Neural progenitor cell (in vitro differentiated cells): ENCODE measurements at regions not wholly inside any gene's neighbourhood (a gene's known extent, or its start where the extent isn't known, plus 50 kb on each side); places are given as distances from the start of the nearest gene placed in this dataset.

Source experiments
- DNase-seq: peaks from one replicate; pipeline ENCODE4 v3.0.0-alpha.2; 2016; ENCODE audit warnings: low spot score
- H2AFZ ChIP-seq: fragments of 200-600 bp; sonication (generic); replicated peaks from 2 replicates; pipeline ENCODE4 v1.6.1; 2016; ENCODE audit warnings: antibody characterized with exemption
- H3F3A ChIP-seq: fragments of 200-600 bp; sonication (generic); 2 replicates; pipeline ENCODE4 v1.6.1; 2016; ENCODE audit warnings: antibody characterized with exemption, low read depth
- H3K27ac ChIP-seq: fragments of 200-600 bp; sonication (generic); 2 replicates; pipeline ENCODE4 v1.5.1; 2016; ENCODE audit warnings: mild to moderate bottlenecking
- H3K27me3 ChIP-seq: fragments of 200-600 bp; sonication (generic); 2 replicates; pipeline ENCODE4 v1.6.1; 2016; ENCODE audit warnings: mild to moderate bottlenecking, moderate library complexity
- H3K36me3 ChIP-seq: fragments of 200-600 bp; sonication (generic); 2 replicates; pipeline ENCODE4 v1.5.1; 2016
- H3K4me1 ChIP-seq: fragments of 200-600 bp; sonication (generic); 2 replicates; pipeline ENCODE4 v1.6.1; 2016; ENCODE audit warnings: mixed run types
- H3K4me2 ChIP-seq: fragments of 200-600 bp; sonication (generic); 2 replicates; pipeline ENCODE4 v1.6.1; 2016
- H3K4me3 ChIP-seq: fragments of 200-600 bp; sonication (generic); 2 replicates; pipeline ENCODE4 v1.5.1; 2016
- H3K79me2 ChIP-seq: fragments of 200-600 bp; sonication (generic); 2 replicates; pipeline ENCODE4 v1.6.1; 2016; ENCODE audit warnings: low read depth
- H3K9ac ChIP-seq: fragments of 200-600 bp; sonication (generic); 2 replicates; pipeline ENCODE4 v1.6.1; 2016
- H3K9me3 ChIP-seq: fragments of 200-600 bp; sonication (generic); 2 replicates; pipeline ENCODE4 v1.5.1; 2016; ENCODE audit warnings: low read depth
- H4K20me1 ChIP-seq: fragments of 200-600 bp; sonication (generic); 2 replicates; pipeline ENCODE4 v1.6.1; 2016; ENCODE audit warnings: low read depth
- H3K27ac Mint-ChIP-seq: 3 replicates; pipeline ENCODE4 v1.8.0; 2021; ENCODE audit warnings: mixed read lengths
- H3K27me3 Mint-ChIP-seq: 2 replicates; pipeline ENCODE4 v1.8.0; 2022; ENCODE audit warnings: low read depth, mild to moderate bottlenecking, inconsistent platforms, moderate library complexity, mixed read lengths; ENCODE audit not compliant: insufficient read depth
- H3K36me3 Mint-ChIP-seq: 3 replicates; pipeline ENCODE4 v1.8.0; 2021; ENCODE audit warnings: mixed read lengths
- H3K4me1 Mint-ChIP-seq: 3 replicates; pipeline ENCODE4 v1.8.0; 2021; ENCODE audit warnings: mixed read lengths
- H3K4me3 Mint-ChIP-seq: 3 replicates; pipeline ENCODE4 v1.8.0; 2021; ENCODE audit warnings: mild to moderate bottlenecking, moderate library complexity, mixed read lengths
- H3K9me3 Mint-ChIP-seq: 3 replicates; pipeline ENCODE4 v1.8.0; 2020; ENCODE audit warnings: mixed read lengths
- CTCF ChIP-seq: fragments of 200-600 bp; sonication (generic); IDR thresholded peaks from 2 replicates; pipeline ENCODE4 v1.5.1; 2017; ENCODE audit warnings: antibody characterized with exemption, mild to moderate bottlenecking
- EZH2 ChIP-seq: fragments of 200-600 bp; sonication (generic); IDR thresholded peaks from 2 replicates; pipeline ENCODE4 v1.6.1; 2017; ENCODE audit warnings: antibody characterized with exemption, mild to moderate bottlenecking, moderate library complexity
- EZH2phosphoT487 ChIP-seq: fragments of 200-600 bp; sonication (generic); IDR thresholded peaks from 2 replicates; pipeline ENCODE4 v1.6.1; 2017; ENCODE audit warnings: antibody characterized with exemption

DNA sequence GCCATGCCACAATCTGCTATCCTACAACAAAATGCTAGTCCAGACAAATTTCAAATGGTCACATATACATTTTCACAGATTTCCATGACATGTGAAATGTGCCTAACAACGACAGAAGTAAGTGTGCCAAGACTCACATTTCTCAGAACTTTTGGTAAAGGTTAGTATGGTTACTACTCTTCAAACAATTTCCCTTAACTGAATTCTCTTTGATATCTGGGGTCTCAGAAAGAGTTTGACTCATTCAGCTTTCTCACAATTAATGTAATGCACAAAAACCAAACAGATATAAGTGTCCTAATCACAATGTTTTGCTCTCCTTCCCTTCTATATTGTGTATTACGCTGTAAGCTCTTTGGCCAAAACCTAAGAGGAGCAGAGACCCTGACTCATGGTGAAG, 122.4 kb upstream of the LEF1 start:
- H3K4me3 ChIP-seq: no peak overlapping the region
- TF ChIP-seq EZH2: no peak
- TF ChIP-seq EZH2phosphoT487: no peak
- no peak for TF ChIP-seq CTCF
- Mint-ChIP-seq H3K27me3 (peaks cover 3% of the 10 kb centered on the region), H3K4me1 (peaks cover 3% of the 10 kb centered on the region), H3K27ac (no peak overlapping the region), H3K4me3 (no peak overlapping the region), H3K9me3 (peaks cover 4% of the 10 kb centered on the region), H3K36me3 (no peaks in the 10 kb centered on the region)
- H3K27me3 ChIP-seq: no peaks in the 10 kb centered on the region
- no peaks in the 10 kb centered on the region for H3K9me3 ChIP-seq
- no peaks in the 10 kb centered on the region for H4K20me1 ChIP-seq
- no peaks in the 10 kb centered on the region for H3K4me1 ChIP-seq
- no peaks in the 10 kb centered on the region for H3K79me2 ChIP-seq
- H3F3A ChIP-seq: no peaks in the 10 kb centered on the region
- DNase-seq: no peak
- H3K27ac ChIP-seq: no peak overlapping the region
- no peaks in the 10 kb centered on the region for H3K36me3 ChIP-seq
- H3K4me2 ChIP-seq: no peak overlapping the region
- H3K9ac ChIP-seq: no peak overlapping the region
- H2AFZ ChIP-seq: no peak overlapping the region

- no peak for DNase-seq
- Histone ChIP-seq H3K4me2 (no peak overlapping the region), H2AFZ (no peak overlapping the region), H3K36me3 (no peaks in the 10 kb centered on the region), H3K27me3 (no peaks in the 10 kb centered on the region), H3K27ac (no peak overlapping the region), H3F3A (no peaks in the 10 kb centered on the region), H3K79me2 (no peaks in the 10 kb centered on the region), H3K4me1 (no peaks in the 10 kb centered on the region), H4K20me1 (no peaks in the 10 kb centered on the region), H3K9ac (no peak overlapping the region), H3K9me3 (no peaks in the 10 kb centered on the region), H3K4me3 (no peak overlapping the region)
- Mint-ChIP-seq H3K27ac (no peak overlapping the region), H3K27me3 (peaks cover 3% of the 10 kb centered on the region), H3K4me1 (no peaks in the 10 kb centered on the region), H3K36me3 (no peaks in the 10 kb centered on the region), H3K4me3 (no peak overlapping the region), H3K9me3 (peaks cover 4% of the 10 kb centered on the region)
- TF ChIP-seq EZH2phosphoT487 (no peak), CTCF (no peak), EZH2 (no peak)
These were observed 119.2 kb upstream of the LEF1 start for GRCh38 chr4:108287834-108288413.

- Histone ChIP-seq H3K36me3 (no peaks in the 10 kb centered on the region), H4K20me1 (no peaks in the 10 kb centered on the region), H3K4me2 (no peak overlapping the region), H3F3A (no peaks in the 10 kb centered on the region), H2AFZ (no peak overlapping the region), H3K4me1 (no peaks in the 10 kb centered on the region), H3K4me3 (no peak overlapping the region), H3K9me3 (no peaks in the 10 kb centered on the region), H3K9ac (no peak overlapping the region), H3K27me3 (no peaks in the 10 kb centered on the region), H3K79me2 (no peaks in the 10 kb centered on the region), H3K27ac (no peak overlapping the region)
- DNase-seq: no peak
- Mint-ChIP-seq H3K9me3 (no peaks in the 10 kb centered on the region), H3K4me3 (no peak overlapping the region), H3K4me1 (no peaks in the 10 kb centered on the region), H3K27me3 (no peaks in the 10 kb centered on the region), H3K36me3 (no peaks in the 10 kb centered on the region), H3K27ac (no peak overlapping the region)
- TF ChIP-seq EZH2phosphoT487 (no peak), EZH2 (no peak), CTCF (no peak)
These were observed 111.3 kb upstream of the LEF1 start for GRCh38 chr4:108280072-108280471.
